ENCODE measurements at regions not wholly inside any gene's neighbourhood (a gene's known extent, or its start where the extent isn't known, plus 50 kb on each side); places are given as distances from the start of the nearest gene placed in this dataset.

GRCh38 chr1:164473544-164473943 lies 85.4 kb upstream of the PBX1 start:
- Histone ChIP-seq H2BK15ac (ENCODE audit: low read depth, low read length) (no peak overlapping the region), H3K9me3 (ENCODE audit: control insufficient read depth, low read depth, low read length) (no peaks in the 10 kb centered on the region), H2BK12ac (ENCODE audit: insufficient read length, low read depth, low read length) (no peak overlapping the region), H3K56ac (ENCODE audit: insufficient read length, low read depth, low read length) (no peak overlapping the region), H3T11ph (ENCODE audit: low read length) (no peak overlapping the region), H3K4me1 (ENCODE audit: insufficient read depth, low read length) (no peaks in the 10 kb centered on the region; the same call in 1 of the 2 replicates), H4K20me1 (ENCODE audit: control insufficient read depth, insufficient read depth, insufficient read length) (no peaks in the 10 kb centered on the region), H2BK20ac (ENCODE audit: low read depth, low read length, poor library complexity, severe bottlenecking) (no peak overlapping the region), H2BK120ac (ENCODE audit: low read depth, low read length, poor library complexity, severe bottlenecking) (no peak overlapping the region), H2AFZ (ENCODE audit: low read length) (no peak overlapping the region), H3K23ac (ENCODE audit: insufficient read length, low read depth, low read length) (no peak overlapping the region), H3K4ac (ENCODE audit: low read depth, low read length) (no peak overlapping the region), H3K27me3 (ENCODE audit: insufficient read depth, low read length) (no peaks in the 10 kb centered on the region), H3K79me2 (ENCODE audit: insufficient read depth, low read length) (no peaks in the 10 kb centered on the region), H4K8ac (replicated peaks; ENCODE audit: insufficient read length, low read depth, low read length) (no peak overlapping the region), H4K5ac (ENCODE audit: insufficient read length, low read depth, low read length) (no peak overlapping the region), H3K9ac (ENCODE audit: extremely low read depth, insufficient read length, low read length) (no peak overlapping the region), H3K79me1 (ENCODE audit: insufficient read depth, low read depth, low read length, poor library complexity, severe bottlenecking) (no peaks in the 10 kb centered on the region), H2BK5ac (ENCODE audit: insufficient read length, low read length) (no peak overlapping the region), H3K23me2 (ENCODE audit: insufficient read length, low read depth, low read length, poor library complexity, severe bottlenecking) (no peaks in the 10 kb centered on the region), H2AK5ac (ENCODE audit: insufficient read length, low read length) (no peak overlapping the region), H4K91ac (ENCODE audit: insufficient read length, low read depth, low read length) (no peak overlapping the region), H3K4me2 (ENCODE audit: insufficient read depth, insufficient read length, low read length) (no peak overlapping the region), H3K14ac (ENCODE audit: insufficient read depth, low read length) (no peak overlapping the region), H3K18ac (ENCODE audit: insufficient read length, low read depth, low read length) (no peak overlapping the region), H3K27ac (ENCODE audit: insufficient read length, low read depth, low read length) (no peak overlapping the region)
- no peak for TF ChIP-seq CTCF (conservative IDR thresholded peaks at IDR 0.05)
- Mint-ChIP-seq H3K4me1 (peaks cover 10 to 12% of the 10 kb centered on the region in 2 experiments), H3K27ac (no peak overlapping the region), H3K27me3 (ENCODE audit: low read depth) (no peaks in the 10 kb centered on the region), H3K36me3 (ENCODE audit: insufficient read depth in 1 of 3, low read depth in 3 of 3) (peaks cover 0 to 6% (median 4%) of the 10 kb centered on the region in 3 experiments; a peak in 2 of 7 replicates), H3K4me3 (no peak overlapping the region), H3K9me3 (peaks cover 0 to 2% of the 10 kb centered on the region in 2 experiments; a peak in 3 of 5 replicates)
- WGBS (ENCODE audit: extremely low coverage, insufficient read length, low lambda C conversion rate), result no CpG with 5 or more reads among the region's 3 CpGs
- DNase-seq, result no peak
